ENCODE measurements at regions not wholly inside any gene's neighbourhood (a gene's known extent, or its start where the extent isn't known, plus 50 kb on each side); places are given as distances from the start of the nearest gene placed in this dataset.

- no peak for TF ChIP-seq CTCF (conservative IDR thresholded peaks at IDR 0.05; ENCODE audit: low read depth, low read length)
- TF ChIP-seq EZH2 (IDR thresholded peaks at IDR 0.05; ENCODE audit: borderline replicate concordance, low read depth, low read length, poor library complexity, severe bottlenecking), result no peak
- Histone ChIP-seq H3K9me3 (ENCODE audit: low read depth, low read length, poor library complexity, severe bottlenecking) (no peaks in the 10 kb centered on the region), H3K4me3 (ENCODE audit: low read depth, low read length, poor library complexity, severe bottlenecking) (no peak overlapping the region), H3K36me3 (ENCODE audit: insufficient read depth, low read length, poor library complexity, severe bottlenecking) (no peaks in the 10 kb centered on the region), H3K27ac (ENCODE audit: low read depth, low read length, poor library complexity, severe bottlenecking) (no peak overlapping the region), H3K27me3 (replicated peaks; ENCODE audit: insufficient read depth, low read depth, low read length, poor library complexity) (no peaks in the 10 kb centered on the region), H3K4me1 (ENCODE audit: insufficient read depth, low read length, poor library complexity, severe bottlenecking) (peaks cover 8% of the 10 kb centered on the region)
- DNase-seq (ENCODE audit: low spot score), result peak; percentile 24
- no TSS peak for BruUV-seq (replicated peaks)
- ChIA-PET CTCF (no interaction called here), POLR2A (ENCODE audit: low non-redundant PET) (interaction anchor here (0.6 to 1.0 kb wide), 2 partner anchors 19 to 65 kb away, joined by 6 to 7 read pairs; no protein-coding TSS in a partner anchor)
- intact Hi-C loops (cut with micrococcal nuclease; ENCODE audit: unreplicated experiment), result no loop called here
These were observed 69.6 kb upstream of the KRAS start for GRCh38 chr12:25320123-25321006.

- no peaks in the 10 kb centered on the region for H3K36me3 ChIP-seq (ENCODE audit: insufficient read depth, low read length, poor library complexity, severe bottlenecking)
- BruUV-seq (replicated peaks), result no TSS peak
- ChIA-PET CTCF (no interaction called here), POLR2A (ENCODE audit: low non-redundant PET) (no interaction called here)
- DNase-seq (ENCODE audit: low spot score), result no peak
- no peaks in the 10 kb centered on the region for H3K27me3 ChIP-seq (replicated peaks; ENCODE audit: insufficient read depth, low read depth, low read length, poor library complexity)
- H3K4me3 ChIP-seq (ENCODE audit: low read depth, low read length, poor library complexity, severe bottlenecking), result no peak overlapping the region
- no peak for TF ChIP-seq EZH2 (IDR thresholded peaks at IDR 0.05; ENCODE audit: borderline replicate concordance, low read depth, low read length, poor library complexity, severe bottlenecking)
- peaks cover 8% of the 10 kb centered on the region for H3K4me1 ChIP-seq (ENCODE audit: insufficient read depth, low read length, poor library complexity, severe bottlenecking)
- H3K27ac ChIP-seq (ENCODE audit: low read depth, low read length, poor library complexity, severe bottlenecking), result no peak overlapping the region
- intact Hi-C loops (cut with micrococcal nuclease; ENCODE audit: unreplicated experiment), result no loop called here
- no peaks in the 10 kb centered on the region for H3K9me3 ChIP-seq (ENCODE audit: low read depth, low read length, poor library complexity, severe bottlenecking)
These were observed 68.7 kb upstream of the KRAS start for GRCh38 chr12:25319233-25319984.

GRCh38 chr12:25317553-25317952 is 66.8 kb upstream of the KRAS start:
- POLR2A ChIA-PET (ENCODE audit: low non-redundant PET), result no interaction called here

More at GRCh38 chr12:25317553-25317952, 66.8 kb upstream of the KRAS start:
- CTCF ChIA-PET, result interaction anchor here (0.6 kb wide), 1 partner anchor 684 kb away, joined by 5 read pairs; no protein-coding TSS in a partner anchor
- DNase-seq (ENCODE audit: low spot score), result no peak
- Histone ChIP-seq H3K27me3 (replicated peaks; ENCODE audit: insufficient read depth, low read depth, low read length, poor library complexity) (no peaks in the 10 kb centered on the region), H3K36me3 (ENCODE audit: insufficient read depth, low read length, poor library complexity, severe bottlenecking) (no peaks in the 10 kb centered on the region), H3K9me3 (ENCODE audit: low read depth, low read length, poor library complexity, severe bottlenecking) (no peaks in the 10 kb centered on the region), H3K27ac (ENCODE audit: low read depth, low read length, poor library complexity, severe bottlenecking) (no peak overlapping the region), H3K4me1 (ENCODE audit: insufficient read depth, low read length, poor library complexity, severe bottlenecking) (peaks cover 8% of the 10 kb centered on the region), H3K4me3 (ENCODE audit: low read depth, low read length, poor library complexity, severe bottlenecking) (no peak overlapping the region)
- BruUV-seq (replicated peaks), result no TSS peak
- intact Hi-C loops (cut with micrococcal nuclease; ENCODE audit: unreplicated experiment), result no loop called here
- TF ChIP-seq CTCF (conservative IDR thresholded peaks at IDR 0.05; ENCODE audit: low read depth, low read length), result no peak
